GM10248 (cell line): ENCODE measurements at regions not wholly inside any gene's neighbourhood (a gene's known extent, or its start where the extent isn't known, plus 50 kb on each side); places are given as distances from the start of the nearest gene placed in this dataset.

Source experiments
- CTCF ChIA-PET: fragments of 300-600 bp; sonication (Branson Sonifier 250); formaldehyde crosslinking; extraction: SDS; loops from one replicate; lab custom pipeline; 2021; ENCODE audit warnings: antibody characterized with exemption; lab: Yijun Ruan, JAX
- POLR2A ChIA-PET: fragments of 350-650 bp; sonication (Branson Sonifier 250); formaldehyde crosslinking; extraction: SDS; loops from one replicate; lab custom pipeline; 2020; ENCODE audit warnings: antibody characterized with exemption; lab: Yijun Ruan, JAX
- DNase-seq: peaks from one replicate; pipeline ENCODE4 v3.0.0; 2012; ENCODE audit errors: extremely low spot score
- CTCF ChIP-seq: IDR thresholded peaks from 2 replicates; pipeline ENCODE4 v1.5.1; 2012; ENCODE audit warnings: mild to moderate bottlenecking, low read depth; ENCODE audit errors: extremely low read depth, missing control alignments, control extremely low read depth

- ChIA-PET POLR2A (no interaction called here), CTCF (interaction anchor here (1.0 to 1.6 kb wide), 3 partner anchors 12 to 32 kb away, joined by 3 read pairs; no protein-coding TSS in a partner anchor)
- DNase-seq = no peak
- TF ChIP-seq CTCF = no peak
Measured at GRCh38 chr4:187357821-187358220, 634.2 kb upstream of the FAT1 start.

DNA sequence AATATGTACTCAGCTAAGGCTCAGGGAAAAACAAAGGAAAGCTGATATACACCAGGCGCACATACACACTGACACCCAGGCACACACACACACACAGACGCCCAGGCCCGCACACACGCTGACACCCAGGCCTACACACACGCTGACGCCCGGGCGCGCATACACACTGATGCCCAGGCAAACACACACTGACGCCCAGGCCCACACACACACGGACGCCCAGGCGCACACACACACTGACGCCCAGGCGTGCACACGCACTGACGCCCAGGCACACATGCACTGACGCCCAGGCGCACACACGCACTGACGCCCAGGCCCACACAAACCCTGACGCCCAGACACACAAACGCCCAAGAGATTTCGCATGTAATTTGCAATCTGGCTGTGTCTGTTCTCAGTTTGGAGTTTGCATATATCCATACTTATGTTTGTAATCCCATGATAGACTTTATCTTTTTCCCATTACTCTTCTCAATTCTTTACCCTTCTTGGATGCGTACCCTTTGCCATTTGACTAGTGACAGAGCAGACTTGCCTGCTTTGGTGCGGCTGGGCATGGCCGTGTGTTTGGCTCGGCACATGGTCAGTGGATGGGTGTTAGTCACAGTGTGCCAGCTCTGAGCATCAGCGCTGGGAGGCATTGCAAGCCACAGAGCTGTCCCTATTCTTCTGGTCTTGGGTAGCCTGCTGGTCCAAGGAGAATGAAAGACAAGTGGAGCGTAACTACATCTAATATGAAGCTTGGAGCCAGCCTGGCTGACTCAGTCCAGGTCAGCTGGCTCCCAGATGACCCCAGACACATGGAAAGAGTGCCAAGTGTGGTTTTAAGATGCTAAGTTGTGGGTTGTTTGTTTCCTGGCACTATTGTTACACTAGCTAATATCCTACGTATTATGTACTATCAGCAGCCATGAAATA is 632.4 kb upstream of the ZFP42 start:
- DNase-seq = no peak
- ChIA-PET POLR2A (no interaction called here), CTCF (interaction anchor here (1.0 to 1.2 kb wide), 2 partner anchors 22 to 28 kb away, joined by 3 read pairs; no protein-coding TSS in a partner anchor)
- TF ChIP-seq CTCF = no peak

DNA sequence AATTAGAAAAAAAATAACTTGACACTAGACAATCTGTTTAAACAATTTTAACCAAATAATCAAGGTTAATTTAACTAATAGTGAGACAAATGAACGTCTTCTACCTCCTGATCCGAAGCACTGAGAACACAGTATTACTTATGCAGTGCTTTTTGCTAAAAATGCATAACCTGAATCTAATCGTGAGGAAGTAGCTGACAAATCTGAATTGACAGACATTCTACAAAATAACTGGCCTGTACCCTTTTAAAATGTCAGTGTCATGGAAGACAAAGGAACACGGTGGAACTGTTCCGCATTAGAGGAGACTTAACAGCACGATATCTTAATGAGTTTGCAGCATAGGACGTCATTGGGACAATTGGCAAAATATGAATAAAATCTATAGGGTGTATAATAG is 631.2 kb upstream of the ZFP42 start:
- ChIA-PET CTCF (interaction anchor here (1.1 to 1.2 kb wide), 2 partner anchors 13 to 27 kb away, joined by 3 read pairs; no protein-coding TSS in a partner anchor), POLR2A (no interaction called here)
- DNase-seq = no peak
- TF ChIP-seq CTCF = no peak

GRCh38 chr4:187364851-187365250 is 630.7 kb upstream of the ZFP42 start:
- CTCF ChIA-PET = interaction anchor here (1.1 kb wide), 1 partner anchor 13 kb away, joined by 3 read pairs; no protein-coding TSS in a partner anchor
- no peak for DNase-seq
- TF ChIP-seq CTCF = no peak
- POLR2A ChIA-PET = no interaction called here

- TF ChIP-seq CTCF = no peak
- POLR2A ChIA-PET = no interaction called here
- CTCF ChIA-PET = no interaction called here
- DNase-seq = no peak
Measured at GRCh38 chr4:187366530-187366929, 629.0 kb upstream of the ZFP42 start.

- DNase-seq = no peak
- POLR2A ChIA-PET = no interaction called here
- CTCF ChIA-PET = no interaction called here
- TF ChIP-seq CTCF = no peak
Measured at GRCh38 chr4:187370918-187371317, 624.7 kb upstream of the ZFP42 start.
